Kidney tubule cell (primary cell): ENCODE measurements at regions not wholly inside any gene's neighbourhood (a gene's known extent, or its start where the extent isn't known, plus 50 kb on each side); places are given as distances from the start of the nearest gene placed in this dataset.
A peak's percentile ranks its signal among the peaks of the same experiment; 100 is the strongest.

ENCODE experiments used
- DNase-seq: peaks from one replicate; pipeline ENCODE4 v3.0.0-alpha.2; 2018; ENCODE audit warnings: low spot score

- DNase-seq = no peak
Measured at GRCh38 chr5:52498607-52499006, 289.1 kb upstream of the ITGA1 start.

- no peak for DNase-seq
Measured at GRCh38 chr5:52502460-52502999, 285.2 kb upstream of the ITGA1 start.

DNA sequence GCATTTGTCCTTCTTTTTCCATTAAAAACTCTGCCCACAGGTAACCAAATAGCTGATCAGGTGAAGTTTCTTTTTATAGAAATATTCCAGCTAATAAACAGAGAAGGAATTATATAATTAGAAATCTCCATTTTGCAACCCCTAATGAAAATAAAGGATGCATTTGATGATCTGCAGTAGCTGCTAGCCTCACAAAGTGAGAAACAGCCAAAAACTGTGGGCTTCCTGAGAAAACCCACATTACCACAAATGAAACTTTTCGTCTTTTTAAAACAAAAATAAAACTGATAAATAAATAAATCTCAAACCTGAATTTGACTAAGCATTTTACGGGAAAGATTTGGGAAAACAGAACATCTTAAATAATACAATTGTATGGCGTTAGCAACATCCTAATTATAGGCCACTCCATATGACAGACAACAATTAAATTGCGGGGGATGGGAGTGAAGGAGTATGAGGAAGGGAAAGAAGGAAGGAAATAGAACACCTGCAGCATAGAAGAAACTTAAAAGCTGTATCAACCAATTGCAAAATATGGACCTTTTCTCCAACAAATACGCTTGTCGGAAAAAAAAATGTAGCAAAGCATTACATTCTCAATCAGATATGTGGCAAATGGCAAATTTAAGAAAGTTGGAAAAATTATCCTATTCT lies 283.0 kb upstream of the ITGA1 start:
- no peak for DNase-seq

- no peak for DNase-seq
Measured at GRCh38 chr5:52517667-52518066, 270.0 kb upstream of the ITGA1 start.

- DNase-seq = no peak
Measured at GRCh38 chr5:52520171-52520570, 267.5 kb upstream of the ITGA1 start.

- DNase-seq = peak; percentile 54
Measured at GRCh38 chr5:52521236-52521635, 266.5 kb upstream of the ITGA1 start.

DNA sequence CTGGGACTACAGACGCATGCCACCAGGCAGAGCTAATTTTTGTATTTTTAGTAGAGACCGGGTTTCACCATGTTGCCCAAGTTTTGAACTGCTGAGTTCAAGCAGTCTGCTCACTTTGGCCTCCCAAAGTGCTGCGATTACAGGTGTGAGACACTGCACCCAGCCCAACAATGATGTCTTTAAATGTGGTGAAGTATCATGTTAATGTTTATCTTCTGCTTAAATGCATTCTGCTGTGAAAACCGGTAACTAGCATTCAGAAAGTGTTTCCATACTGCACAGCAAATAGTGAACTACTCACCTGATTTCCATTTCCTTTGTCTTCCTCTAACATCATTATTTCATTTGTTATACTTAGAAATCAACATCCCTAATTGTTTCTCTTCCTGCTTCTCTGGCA lies 264.0 kb upstream of the ITGA1 start:
- peak; percentile 2 for DNase-seq

DNA sequence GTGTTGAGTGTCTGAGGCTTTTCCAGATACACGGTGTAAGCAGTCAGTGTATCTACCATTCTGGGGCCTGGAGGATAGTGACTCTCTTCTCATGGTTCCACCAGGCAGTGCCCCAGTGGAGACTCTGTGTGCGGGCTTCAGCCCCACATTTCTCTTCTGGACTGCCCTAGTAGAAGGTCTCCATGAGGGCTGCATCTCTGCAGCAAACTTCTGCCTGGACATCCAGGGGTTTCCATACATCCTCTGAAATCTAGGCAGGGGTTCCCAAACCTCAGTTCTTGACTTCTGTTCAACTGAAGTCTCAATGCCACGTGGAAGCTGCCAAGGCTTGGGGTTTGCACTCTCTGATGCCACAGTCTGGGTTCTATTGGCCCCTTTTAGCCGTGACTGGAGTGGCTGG lies 256.6 kb upstream of the ITGA1 start:
- no peak for DNase-seq

- DNase-seq = no peak
Measured at GRCh38 chr5:52543594-52543993, 244.1 kb upstream of the ITGA1 start.

DNA sequence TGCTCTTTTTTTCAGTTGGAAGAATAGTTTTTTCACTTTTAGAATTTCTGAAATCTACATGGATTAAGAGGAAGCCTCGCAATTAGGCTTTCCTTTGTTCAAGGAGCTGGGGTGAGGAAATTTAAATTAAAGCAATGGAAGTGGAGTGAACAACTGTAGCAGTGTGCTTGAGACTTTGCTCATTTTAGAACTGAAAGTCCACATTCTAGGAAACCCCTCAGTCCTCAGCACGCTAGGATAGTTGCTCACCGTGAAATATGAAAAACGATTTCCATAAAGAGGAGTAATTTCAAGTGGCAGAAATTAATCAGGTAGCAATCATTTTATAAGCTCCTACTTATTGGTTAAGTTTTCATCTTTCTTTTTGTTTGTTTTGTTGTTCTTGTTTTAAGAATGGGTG lies 243.0 kb upstream of the ITGA1 start:
- no peak for DNase-seq

- no peak for DNase-seq
Measured at GRCh38 chr5:52554293-52554692, 233.4 kb upstream of the ITGA1 start.

DNA sequence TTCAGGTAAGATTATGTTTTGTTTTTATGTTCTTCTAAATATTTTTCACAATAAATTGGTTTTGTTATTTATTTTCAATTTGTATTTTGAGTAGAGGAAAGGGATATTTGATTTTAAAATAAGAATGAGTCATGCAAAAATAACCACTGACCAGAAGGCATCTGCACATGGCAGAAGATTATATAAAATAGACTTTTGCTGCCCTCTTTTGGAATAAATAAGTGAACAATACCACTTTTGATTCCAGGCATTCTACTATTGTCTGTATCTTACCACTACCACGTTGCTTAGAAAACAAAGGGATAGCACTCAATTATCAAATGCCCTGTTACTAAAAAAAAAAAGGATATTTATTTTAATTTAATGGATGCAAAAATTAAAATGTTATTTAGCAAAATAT lies 227.3 kb upstream of the ITGA1 start:
- peak; percentile 32 for DNase-seq

DNA sequence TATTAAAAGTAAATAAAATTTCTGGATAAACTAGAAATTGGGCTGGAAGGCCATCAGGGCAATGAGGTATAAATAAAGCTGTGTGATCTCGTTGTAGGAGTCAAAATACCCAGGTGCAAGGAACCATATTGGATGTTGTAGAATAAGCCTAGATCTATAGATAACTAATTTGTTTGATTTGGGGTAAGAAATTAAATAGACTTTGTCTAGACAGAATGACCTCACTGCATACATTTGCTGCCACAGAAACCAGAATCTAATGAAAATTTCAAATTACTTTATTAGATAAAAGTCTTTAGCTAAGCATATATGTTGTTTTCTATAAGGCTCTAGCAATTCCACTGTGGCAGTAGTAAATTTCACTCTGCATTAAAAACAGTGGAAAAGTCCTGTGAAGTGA lies 225.2 kb upstream of the ITGA1 start:
- DNase-seq = no peak

- no peak for DNase-seq
Measured at GRCh38 chr5:52564587-52564986, 223.1 kb upstream of the ITGA1 start.

- DNase-seq = no peak
Measured at GRCh38 chr5:52577546-52577945, 210.2 kb upstream of the ITGA1 start.

DNA sequence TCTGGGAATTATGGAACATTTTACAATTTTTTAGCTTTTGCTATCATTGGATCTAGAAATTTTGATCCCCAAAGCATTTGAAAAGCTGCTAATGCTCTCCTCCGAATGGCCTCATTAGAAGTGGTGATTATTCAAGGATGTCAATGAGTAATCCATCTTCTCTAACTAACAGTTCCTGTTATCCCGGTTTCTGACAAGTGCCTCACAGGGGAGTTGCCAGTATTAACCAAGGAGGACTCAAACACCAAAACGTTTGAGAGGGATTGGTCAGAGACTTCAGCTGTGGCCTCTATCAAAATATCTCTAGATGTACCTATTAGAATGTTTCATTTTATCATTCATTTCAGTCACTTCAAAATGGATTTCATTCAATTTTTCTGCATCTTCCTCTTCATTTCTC lies 208.3 kb upstream of the ITGA1 start:
- peak; percentile 67 for DNase-seq

GRCh38 chr5:52580921-52581320 lies 206.8 kb upstream of the ITGA1 start:
- DNase-seq = peak; percentile 60

DNA sequence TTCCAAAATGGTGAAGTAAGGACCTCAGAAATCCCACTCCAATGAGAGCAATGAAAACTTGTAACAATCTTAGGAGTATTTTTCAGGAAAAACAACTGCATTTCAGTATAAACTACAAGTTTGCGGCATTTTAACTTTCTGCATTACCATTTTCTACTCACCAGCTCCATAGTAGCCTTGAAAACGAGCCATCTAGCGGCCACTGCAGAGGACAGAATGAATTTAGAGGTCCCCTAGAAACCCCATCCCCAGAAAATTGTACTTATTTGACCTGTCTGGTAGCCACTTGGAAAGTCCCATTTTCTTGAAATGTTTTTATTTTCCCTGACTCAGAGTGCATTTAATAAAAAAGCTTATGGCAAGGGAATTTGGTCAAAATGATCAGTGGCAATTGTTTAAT lies 205.4 kb upstream of the ITGA1 start:
- DNase-seq = no peak

GRCh38 chr5:52587131-52587530 lies 200.6 kb upstream of the ITGA1 start:
- DNase-seq = no peak

GRCh38 chr5:52597625-52598024 lies 190.1 kb upstream of the ITGA1 start:
- no peak for DNase-seq

DNA sequence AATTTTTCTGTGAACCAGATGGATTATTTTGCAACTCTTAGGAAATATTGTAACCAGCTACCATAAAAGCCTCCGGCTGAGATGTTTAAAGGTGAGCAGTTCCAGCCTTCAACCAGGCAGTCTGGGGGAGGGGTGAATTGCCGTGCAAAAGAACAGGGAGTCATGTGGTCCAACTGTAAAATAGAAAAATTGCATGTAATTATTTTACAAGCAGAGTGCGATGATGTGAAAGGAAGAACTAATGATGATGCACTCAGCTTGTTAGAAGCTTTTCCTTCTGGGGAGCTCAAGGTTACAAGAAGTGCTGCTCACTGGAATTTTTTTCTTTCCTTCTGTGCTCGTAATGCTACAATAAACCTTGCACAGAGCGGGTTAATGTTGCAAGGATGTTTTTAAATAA lies 188.7 kb upstream of the ITGA1 start:
- no peak for DNase-seq

GRCh38 chr5:52603778-52604554 lies 183.8 kb upstream of the ITGA1 start:
- DNase-seq = peak; percentile 60
